ENCODE measurements at regions not wholly inside any gene's neighbourhood (a gene's known extent, or its start where the extent isn't known, plus 50 kb on each side); places are given as distances from the start of the nearest gene placed in this dataset.

DNA sequence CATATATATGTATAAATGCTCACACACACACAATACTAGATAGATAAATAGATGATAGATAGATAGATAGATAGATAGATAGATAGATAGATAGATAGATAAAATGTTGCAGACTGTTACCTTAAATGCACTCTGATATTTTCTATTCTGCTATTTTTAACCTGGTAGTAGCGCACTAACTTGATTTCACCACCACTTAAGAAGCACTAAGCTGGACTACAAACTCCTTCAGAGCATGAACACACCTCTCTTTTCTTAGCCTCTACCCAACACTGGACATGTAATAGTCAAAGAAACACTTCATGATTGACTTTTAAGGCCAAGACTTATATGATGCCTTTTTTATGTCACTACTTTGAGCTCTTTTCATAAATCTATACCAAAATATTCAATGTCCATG lies 304.6 kb upstream of the UBE2E2 start:
- TF ChIP-seq, protein P1, sequence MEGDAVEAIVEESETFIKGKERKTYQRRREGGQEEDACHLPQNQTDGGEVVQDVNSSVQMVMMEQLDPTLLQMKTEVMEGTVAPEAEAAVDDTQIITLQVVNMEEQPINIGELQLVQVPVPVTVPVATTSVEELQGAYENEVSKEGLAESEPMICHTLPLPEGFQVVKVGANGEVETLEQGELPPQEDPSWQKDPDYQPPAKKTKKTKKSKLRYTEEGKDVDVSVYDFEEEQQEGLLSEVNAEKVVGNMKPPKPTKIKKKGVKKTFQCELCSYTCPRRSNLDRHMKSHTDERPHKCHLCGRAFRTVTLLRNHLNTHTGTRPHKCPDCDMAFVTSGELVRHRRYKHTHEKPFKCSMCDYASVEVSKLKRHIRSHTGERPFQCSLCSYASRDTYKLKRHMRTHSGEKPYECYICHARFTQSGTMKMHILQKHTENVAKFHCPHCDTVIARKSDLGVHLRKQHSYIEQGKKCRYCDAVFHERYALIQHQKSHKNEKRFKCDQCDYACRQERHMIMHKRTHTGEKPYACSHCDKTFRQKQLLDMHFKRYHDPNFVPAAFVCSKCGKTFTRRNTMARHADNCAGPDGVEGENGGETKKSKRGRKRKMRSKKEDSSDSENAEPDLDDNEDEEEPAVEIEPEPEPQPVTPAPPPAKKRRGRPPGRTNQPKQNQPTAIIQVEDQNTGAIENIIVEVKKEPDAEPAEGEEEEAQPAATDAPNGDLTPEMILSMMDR (conservative IDR thresholded peaks at IDR 0.05; ENCODE audit: low read depth, low read length) = no peak
- TF ChIP-seq EZH2 (IDR thresholded peaks at IDR 0.05; ENCODE audit: borderline replicate concordance, low read depth, low read length, poor library complexity, severe bottlenecking) = no peak
